HG03460 (cell line): ENCODE measurements at regions not wholly inside any gene's neighbourhood (a gene's known extent, or its start where the extent isn't known, plus 50 kb on each side); places are given as distances from the start of the nearest gene placed in this dataset.

Experiments
- ATAC-seq: cut with Tn5 transposase; IDR thresholded peaks from one replicate; pipeline ENCODE4 v1.9.1; 2021; ENCODE audit not compliant: unreplicated experiment

- ATAC-seq: peak; percentile 43
These were observed 65.9 kb upstream of the AMZ2 start for GRCh38 chr17:68182011-68182306.

GRCh38 chr17:68182940-68183551, 64.8 kb upstream of the AMZ2 start:
- ATAC-seq: peak; percentile 33

GRCh38 chr17:68184141-68184571, 63.7 kb upstream of the AMZ2 start:
- ATAC-seq: no peak

GRCh38 chr17:68184816-68185436, 62.9 kb upstream of the AMZ2 start:
- peak; percentile 60 for ATAC-seq

- no peak for ATAC-seq
These were observed 62.0 kb upstream of the AMZ2 start for GRCh38 chr17:68185820-68186219.

DNA sequence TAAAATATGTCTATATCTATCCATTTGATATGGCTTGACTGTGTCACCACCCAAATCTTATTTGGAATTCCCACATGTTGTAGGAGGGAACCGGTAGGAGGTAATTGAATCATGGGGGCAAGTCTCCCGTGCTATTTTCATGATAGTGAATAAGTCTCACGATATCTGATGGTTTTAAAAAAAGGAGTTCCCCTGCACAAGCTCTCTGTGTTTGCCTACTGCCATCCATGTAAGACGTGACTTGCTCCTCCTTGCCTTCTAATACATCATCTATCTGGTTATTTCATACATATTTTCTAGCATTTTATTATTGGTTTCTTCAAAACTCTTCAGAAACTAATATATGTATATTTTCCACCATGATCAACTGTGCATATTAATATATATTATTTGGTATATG, 57.3 kb upstream of the AMZ2 start:
- ATAC-seq: no peak

DNA sequence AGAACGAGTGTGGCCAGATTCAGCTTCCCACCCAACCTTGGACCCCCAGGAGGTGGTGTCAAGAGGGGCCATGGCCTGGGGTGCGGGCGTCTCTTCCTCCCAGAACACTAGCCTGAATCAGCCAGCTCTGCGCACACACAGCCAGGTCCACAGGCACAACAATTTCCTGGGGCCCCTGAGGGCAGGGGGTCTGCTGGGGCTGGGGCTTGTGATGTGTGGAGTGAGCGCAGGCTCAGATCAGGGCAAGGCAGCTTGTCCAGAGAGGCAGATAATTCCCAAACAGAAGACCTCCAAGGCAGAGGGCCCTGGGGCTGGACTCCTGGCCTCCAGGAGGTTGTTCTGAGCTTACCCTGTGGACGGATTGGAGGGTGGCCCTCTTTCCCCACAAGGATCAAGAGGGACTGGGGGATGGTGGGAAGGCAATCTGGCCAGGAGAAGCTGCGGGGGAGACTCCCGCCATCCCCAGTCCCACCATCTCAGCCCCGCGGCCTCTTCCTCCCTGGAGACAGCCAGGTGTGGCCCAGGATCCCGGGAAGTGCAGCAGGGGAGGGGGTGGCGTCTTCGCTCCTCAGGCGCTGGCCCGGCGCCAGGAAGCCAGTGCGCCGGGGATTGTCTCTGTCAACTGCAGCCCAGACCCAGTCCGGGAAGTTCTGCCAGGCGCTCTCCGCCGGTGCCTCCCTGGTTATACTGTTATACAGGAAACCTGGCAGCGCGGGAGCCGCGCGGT, 52.0 kb upstream of the AMZ2 start:
- no peak for ATAC-seq

GRCh38 chr17:68196394-68197090, 51.3 kb upstream of the AMZ2 start:
- ATAC-seq: no peak

GRCh38 chr17:68197091-68197996, 50.5 kb upstream of the AMZ2 start:
- ATAC-seq: no peak

- ATAC-seq: no peak
These were observed 49.6 kb upstream of the AMZ2 start for GRCh38 chr17:68197997-68198930.
